Astrocyte of the hippocampus (primary cell): ENCODE measurements at regions not wholly inside any gene's neighbourhood (a gene's known extent, or its start where the extent isn't known, plus 50 kb on each side); places are given as distances from the start of the nearest gene placed in this dataset.

Experiments used
- DNase-seq: peaks from one replicate; pipeline ENCODE4 v3.0.0; 2011; ENCODE audit warnings: low read depth, low spot score

GRCh38 chr2:153005071-153005730 lies 286.8 kb downstream of the ARL6IP6 start:
- DNase-seq = no peak

GRCh38 chr2:153004627-153005026 lies 286.2 kb downstream of the ARL6IP6 start:
- no peak for DNase-seq

- no peak for DNase-seq
Measured at GRCh38 chr2:152974146-152974545, 255.7 kb downstream of the ARL6IP6 start.

- DNase-seq = no peak
Measured at GRCh38 chr2:152971685-152972084, 253.3 kb downstream of the ARL6IP6 start.

GRCh38 chr2:152962446-152962845 lies 244.0 kb downstream of the ARL6IP6 start:
- DNase-seq = peak; percentile 17

- DNase-seq = peak; percentile 6
Measured at GRCh38 chr2:152961351-152961750, 242.9 kb downstream of the ARL6IP6 start.

GRCh38 chr2:152950126-152950525 lies 231.7 kb downstream of the ARL6IP6 start:
- peak; percentile 84 for DNase-seq

- DNase-seq = no peak
Measured at GRCh38 chr2:152944099-152944498, 225.7 kb downstream of the ARL6IP6 start.

GRCh38 chr2:152942940-152943440 lies 224.6 kb downstream of the ARL6IP6 start:
- no peak for DNase-seq

- DNase-seq = no peak
Measured at GRCh38 chr2:152930501-152930900, 212.1 kb downstream of the ARL6IP6 start.

GRCh38 chr2:152929628-152930027 lies 211.2 kb downstream of the ARL6IP6 start:
- DNase-seq = no peak

- DNase-seq = peak; percentile 74
Measured at GRCh38 chr2:152925547-152926448, 207.4 kb downstream of the ARL6IP6 start.

GRCh38 chr2:152924722-152925121 lies 206.3 kb downstream of the ARL6IP6 start:
- DNase-seq = peak; percentile 22

GRCh38 chr2:152924219-152924618 lies 205.8 kb downstream of the ARL6IP6 start:
- DNase-seq = no peak

GRCh38 chr2:152920846-152921245 lies 202.4 kb downstream of the ARL6IP6 start:
- peak; percentile 28 for DNase-seq

GRCh38 chr2:152910970-152911369 lies 192.6 kb downstream of the ARL6IP6 start:
- DNase-seq = no peak

GRCh38 chr2:152907046-152907445 lies 188.6 kb downstream of the ARL6IP6 start:
- DNase-seq = no peak

- DNase-seq = no peak
Measured at GRCh38 chr2:152894051-152894450, 175.6 kb downstream of the ARL6IP6 start.

GRCh38 chr2:152890736-152891135 lies 172.3 kb downstream of the ARL6IP6 start:
- peak; percentile 49 for DNase-seq

GRCh38 chr2:152883951-152884487 lies 165.6 kb downstream of the ARL6IP6 start:
- no peak for DNase-seq

GRCh38 chr2:152881527-152881926 lies 163.1 kb downstream of the ARL6IP6 start:
- DNase-seq = no peak

GRCh38 chr2:152879275-152879674 lies 160.9 kb downstream of the ARL6IP6 start:
- no peak for DNase-seq
